DND-41 (cell line): ENCODE measurements at regions not wholly inside any gene's neighbourhood (a gene's known extent, or its start where the extent isn't known, plus 50 kb on each side); places are given as distances from the start of the nearest gene placed in this dataset.

Experiments used
- ATAC-seq: fragments of 200-7000 bp; cut with Tn5 transposase; 3 replicates; pipeline ENCODE4 v1.9.1; 2021; ENCODE audit warnings: low read depth; ENCODE audit not compliant: insufficient read depth
- DNase-seq: peaks from one replicate; pipeline ENCODE4 v3.0.0-alpha.2; 2020
- H2AFZ ChIP-seq: 2 replicates; pipeline ENCODE4 v1.6.0; 2012; ENCODE audit warnings: low read depth, low read length
- H3K27ac ChIP-seq: 2 replicates; pipeline ENCODE4 v1.5.1; 2012; ENCODE audit warnings: low read length, inconsistent platforms
- H3K27me3 ChIP-seq: fragments of 200-600 bp; sonication (generic); 2 replicates; pipeline ENCODE4 v1.6.0; 2012; ENCODE audit warnings: low read length, mild to moderate bottlenecking, inconsistent platforms; ENCODE audit not compliant: insufficient read depth, poor library complexity
- H3K36me3 ChIP-seq: 2 replicates; pipeline ENCODE4 v1.5.1; 2012; ENCODE audit warnings: low read length, inconsistent platforms; ENCODE audit not compliant: insufficient read depth
- H3K4me1 ChIP-seq: 2 replicates; pipeline ENCODE4 v1.5.1; 2012; ENCODE audit warnings: mild to moderate bottlenecking, low read length; ENCODE audit not compliant: insufficient read depth
- H3K4me2 ChIP-seq: 2 replicates; pipeline ENCODE4 v1.6.0; 2012; ENCODE audit warnings: mild to moderate bottlenecking, moderate library complexity, low read length, inconsistent platforms; ENCODE audit not compliant: insufficient read depth
- H3K4me3 ChIP-seq, 2 experiments: fragments of 200-600 bp in 1 of 2; shearing (Covaris generic) in 1 of 2; 2 replicates each; pipeline ENCODE4 v1.5.1; 2012 to 2016; ENCODE audit warnings: inconsistent platforms in 2 of 2, low read length in 2 of 2, mild to moderate bottlenecking in 2 of 2, low read depth in 1 of 2, moderate library complexity in 1 of 2
- H3K79me2 ChIP-seq: 2 replicates; pipeline ENCODE4 v1.6.0; 2012; ENCODE audit warnings: low read length, inconsistent platforms; ENCODE audit not compliant: insufficient read depth
- H3K9ac ChIP-seq: 2 replicates; pipeline ENCODE4 v1.6.0; 2012; ENCODE audit warnings: low read depth, mild to moderate bottlenecking, inconsistent platforms, low read length, moderate library complexity
- H3K9me3 ChIP-seq: 2 replicates; pipeline ENCODE4 v1.5.1; 2012; ENCODE audit warnings: low read length, moderate library complexity, mild to moderate bottlenecking, inconsistent platforms; ENCODE audit not compliant: insufficient read depth, severe bottlenecking
- H4K20me1 ChIP-seq: 2 replicates; pipeline ENCODE4 v1.6.0; 2012; ENCODE audit warnings: low read length; ENCODE audit not compliant: insufficient read depth
- EZH2 ChIP-seq: IDR thresholded peaks from 3 replicates; pipeline ENCODE4 v1.6.1; 2012; ENCODE audit warnings: borderline replicate concordance, low read depth, mild to moderate bottlenecking, moderate library complexity, low read length, inconsistent platforms; ENCODE audit not compliant: severe bottlenecking
- TF ChIP-seq, protein P1 (sequence below): IDR thresholded peaks from 2 replicates; pipeline ENCODE4 v1.5.1; 2012; ENCODE audit warnings: borderline replicate concordance, low read length, moderate library complexity, mild to moderate bottlenecking; ENCODE audit not compliant: poor library complexity, severe bottlenecking; ENCODE audit errors: extremely low read depth

DNA sequence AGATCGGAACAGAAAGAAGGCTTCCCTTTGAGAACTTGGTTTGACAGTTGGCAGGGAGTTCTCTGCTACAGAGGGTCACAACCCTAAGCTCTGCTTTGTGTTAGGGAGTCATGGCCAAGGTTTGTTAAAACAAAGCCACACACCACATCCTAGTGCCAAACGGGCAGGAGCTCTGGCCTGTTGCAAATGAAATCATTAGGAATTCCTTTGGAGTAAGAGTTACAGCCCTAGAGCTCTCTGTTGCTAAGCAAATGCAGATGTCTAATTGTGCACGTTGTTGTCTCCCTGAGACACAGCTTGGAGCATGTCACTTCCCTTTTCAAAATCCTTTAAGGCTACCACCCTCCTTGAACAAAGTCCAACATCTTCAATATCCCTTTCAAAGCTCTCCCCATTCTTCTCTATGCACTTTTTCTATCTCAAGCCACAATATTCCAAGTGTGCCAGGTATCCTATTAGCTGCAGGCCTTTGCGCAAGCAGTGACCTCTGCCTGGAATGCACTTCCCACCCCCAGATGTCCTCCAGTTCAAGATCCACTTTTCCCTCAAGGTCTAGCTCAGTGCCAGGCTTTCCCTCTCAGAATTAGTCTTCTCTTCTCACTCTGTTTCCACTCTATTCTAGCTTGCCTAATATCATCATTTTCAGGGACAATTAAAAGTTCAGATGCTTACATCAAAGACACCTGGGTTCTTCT, 253.7 kb upstream of the POU2AF2 start:
- Histone ChIP-seq H3K4me1 (no peaks in the 10 kb centered on the region), H3K9ac (no peak overlapping the region), H3K27ac (no peak overlapping the region), H2AFZ (no peak overlapping the region), H3K4me3 (no peak overlapping the region), H3K27me3 (no peaks in the 10 kb centered on the region), H3K4me2 (no peak overlapping the region), H3K36me3 (no peaks in the 10 kb centered on the region), H4K20me1 (no peaks in the 10 kb centered on the region), H3K9me3 (no peaks in the 10 kb centered on the region), H3K79me2 (no peaks in the 10 kb centered on the region)
- no peak for DNase-seq
- TF ChIP-seq EZH2 = no peak
- TF ChIP-seq, protein P1, sequence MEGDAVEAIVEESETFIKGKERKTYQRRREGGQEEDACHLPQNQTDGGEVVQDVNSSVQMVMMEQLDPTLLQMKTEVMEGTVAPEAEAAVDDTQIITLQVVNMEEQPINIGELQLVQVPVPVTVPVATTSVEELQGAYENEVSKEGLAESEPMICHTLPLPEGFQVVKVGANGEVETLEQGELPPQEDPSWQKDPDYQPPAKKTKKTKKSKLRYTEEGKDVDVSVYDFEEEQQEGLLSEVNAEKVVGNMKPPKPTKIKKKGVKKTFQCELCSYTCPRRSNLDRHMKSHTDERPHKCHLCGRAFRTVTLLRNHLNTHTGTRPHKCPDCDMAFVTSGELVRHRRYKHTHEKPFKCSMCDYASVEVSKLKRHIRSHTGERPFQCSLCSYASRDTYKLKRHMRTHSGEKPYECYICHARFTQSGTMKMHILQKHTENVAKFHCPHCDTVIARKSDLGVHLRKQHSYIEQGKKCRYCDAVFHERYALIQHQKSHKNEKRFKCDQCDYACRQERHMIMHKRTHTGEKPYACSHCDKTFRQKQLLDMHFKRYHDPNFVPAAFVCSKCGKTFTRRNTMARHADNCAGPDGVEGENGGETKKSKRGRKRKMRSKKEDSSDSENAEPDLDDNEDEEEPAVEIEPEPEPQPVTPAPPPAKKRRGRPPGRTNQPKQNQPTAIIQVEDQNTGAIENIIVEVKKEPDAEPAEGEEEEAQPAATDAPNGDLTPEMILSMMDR = no peak
- no peak for ATAC-seq

- Histone ChIP-seq H3K36me3 (no peaks in the 10 kb centered on the region), H4K20me1 (no peaks in the 10 kb centered on the region), H3K27me3 (no peaks in the 10 kb centered on the region), H2AFZ (no peak overlapping the region), H3K9ac (no peak overlapping the region), H3K79me2 (no peaks in the 10 kb centered on the region), H3K4me2 (no peak overlapping the region), H3K4me1 (no peaks in the 10 kb centered on the region), H3K27ac (no peak overlapping the region), H3K4me3 (no peak overlapping the region), H3K9me3 (no peaks in the 10 kb centered on the region)
- DNase-seq (no peak), ATAC-seq (no peak)
- TF ChIP-seq, protein P1 = no peak
- no peak for TF ChIP-seq EZH2
These were observed 255.2 kb upstream of the POU2AF2 start for GRCh38 chr11:110990311-110990710.

DNA sequence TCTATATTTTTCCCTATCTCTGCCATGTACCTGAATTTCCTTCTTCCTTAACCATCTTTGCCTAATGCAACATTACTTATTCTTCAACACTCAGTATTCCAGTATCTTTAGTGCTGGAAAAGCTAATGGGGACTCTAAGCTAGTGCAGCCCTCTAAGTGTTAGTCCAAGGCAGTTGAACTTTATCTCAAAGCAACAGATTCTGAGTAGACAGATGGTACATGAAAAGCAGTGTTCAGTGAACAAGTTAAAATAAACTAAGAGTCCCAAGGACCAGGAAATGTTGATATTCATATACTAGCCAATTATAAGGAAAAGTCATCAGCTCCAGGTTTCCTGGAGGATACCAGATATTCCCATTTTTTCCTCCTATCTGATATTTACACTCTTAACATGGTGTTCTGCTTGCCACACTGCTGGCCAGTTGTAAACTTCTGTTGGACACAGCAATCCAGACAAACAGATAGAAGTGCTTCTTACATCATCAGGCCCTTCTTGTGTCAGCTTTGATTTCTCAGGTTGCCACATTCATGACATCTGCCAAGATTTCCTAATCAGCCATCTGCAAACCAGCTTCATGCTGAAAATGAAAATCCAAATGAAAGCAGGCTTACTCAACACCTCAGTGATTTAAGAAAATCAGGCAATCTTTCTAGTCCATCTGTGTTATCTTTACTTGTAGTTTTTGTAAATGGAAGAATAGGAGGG, 255.9 kb upstream of the POU2AF2 start:
- H3K9ac ChIP-seq = no peak overlapping the region
- H3K9me3 ChIP-seq = no peaks in the 10 kb centered on the region
- DNase-seq = no peak
- H4K20me1 ChIP-seq = no peaks in the 10 kb centered on the region
- no peak overlapping the region for H3K4me2 ChIP-seq
- TF ChIP-seq EZH2 = no peak
- TF ChIP-seq, protein P1 = no peak
- no peaks in the 10 kb centered on the region for H3K79me2 ChIP-seq
- no peaks in the 10 kb centered on the region for H3K4me1 ChIP-seq
- H3K4me3 ChIP-seq = no peak overlapping the region
- H3K36me3 ChIP-seq = no peaks in the 10 kb centered on the region
- ATAC-seq = no peak
- H3K27me3 ChIP-seq = no peaks in the 10 kb centered on the region
- no peak overlapping the region for H2AFZ ChIP-seq
- H3K27ac ChIP-seq = no peak overlapping the region
